ENCODE measurements at regions not wholly inside any gene's neighbourhood (a gene's known extent, or its start where the extent isn't known, plus 50 kb on each side); places are given as distances from the start of the nearest gene placed in this dataset.

- no peak overlapping the region for H2AFZ ChIP-seq (ENCODE audit: low read length)
- no peaks in the 10 kb centered on the region for H4K20me1 ChIP-seq (ENCODE audit: insufficient read depth, low read length)
- H3K27ac ChIP-seq (ENCODE audit: low read length), result no peak overlapping the region
- no peaks in the 10 kb centered on the region for H3K4me1 ChIP-seq (ENCODE audit: low read length)
- H3K4me3 ChIP-seq (ENCODE audit: low read length), result no peak overlapping the region
- H3K9me3 ChIP-seq (replicated peaks; ENCODE audit: insufficient read depth, low read length), result no peaks in the 10 kb centered on the region
- H3K27me3 ChIP-seq (replicated peaks; ENCODE audit: insufficient read depth, low read length), result no peaks in the 10 kb centered on the region
- no peak for DNase-seq
- H3K4me2 ChIP-seq (ENCODE audit: low read depth, low read length), result no peak overlapping the region
- H3K9me2 ChIP-seq (replicated peaks; ENCODE audit: insufficient read depth, low read length), result no peaks in the 10 kb centered on the region
- H3F3A ChIP-seq (ENCODE audit: insufficient read depth, low read length), result no peaks in the 10 kb centered on the region
- no peaks in the 10 kb centered on the region for H3K79me2 ChIP-seq (ENCODE audit: low read length)
- H3K9ac ChIP-seq (ENCODE audit: low read length), result no peak overlapping the region
- H3K36me3 ChIP-seq (replicated peaks; ENCODE audit: insufficient read depth, low read length), result no peaks in the 10 kb centered on the region
- no peak for TF ChIP-seq EZH2 (optimal IDR thresholded peaks at IDR 0.05; ENCODE audit: low read depth, low read length)
- no peak for TF ChIP-seq EZH2phosphoT487 (IDR thresholded peaks at IDR 0.05; ENCODE audit: low read length)
- TF ChIP-seq CTCF (IDR thresholded peaks at IDR 0.05; ENCODE audit: low read length), result no peak
These were observed 314.4 kb downstream of the PMP22 start for GRCh38 chr17:14950686-14951085.

GRCh38 chr17:14950216-14950615 is 314.9 kb downstream of the PMP22 start:
- Histone ChIP-seq H2AFZ (ENCODE audit: low read length) (no peak overlapping the region), H3K4me2 (ENCODE audit: low read depth, low read length) (no peak overlapping the region), H4K20me1 (ENCODE audit: insufficient read depth, low read length) (no peaks in the 10 kb centered on the region), H3K4me3 (ENCODE audit: low read length) (no peak overlapping the region), H3K36me3 (replicated peaks; ENCODE audit: insufficient read depth, low read length) (no peaks in the 10 kb centered on the region), H3K79me2 (ENCODE audit: low read length) (no peaks in the 10 kb centered on the region), H3F3A (ENCODE audit: insufficient read depth, low read length) (no peaks in the 10 kb centered on the region), H3K9ac (ENCODE audit: low read length) (no peak overlapping the region), H3K9me2 (replicated peaks; ENCODE audit: insufficient read depth, low read length) (no peaks in the 10 kb centered on the region), H3K27me3 (replicated peaks; ENCODE audit: insufficient read depth, low read length) (no peaks in the 10 kb centered on the region), H3K9me3 (replicated peaks; ENCODE audit: insufficient read depth, low read length) (no peaks in the 10 kb centered on the region), H3K27ac (ENCODE audit: low read length) (no peak overlapping the region), H3K4me1 (ENCODE audit: low read length) (no peaks in the 10 kb centered on the region)
- TF ChIP-seq EZH2 (optimal IDR thresholded peaks at IDR 0.05; ENCODE audit: low read depth, low read length) (no peak), EZH2phosphoT487 (IDR thresholded peaks at IDR 0.05; ENCODE audit: low read length) (no peak), CTCF (IDR thresholded peaks at IDR 0.05; ENCODE audit: low read length) (no peak)
- no peak for DNase-seq

GRCh38 chr17:14947671-14948070 is 317.5 kb downstream of the PMP22 start:
- H3K36me3 ChIP-seq (replicated peaks; ENCODE audit: insufficient read depth, low read length), result no peaks in the 10 kb centered on the region
- no peaks in the 10 kb centered on the region for H4K20me1 ChIP-seq (ENCODE audit: insufficient read depth, low read length)
- no peaks in the 10 kb centered on the region for H3K4me1 ChIP-seq (ENCODE audit: low read length)
- H3K9me2 ChIP-seq (replicated peaks; ENCODE audit: insufficient read depth, low read length), result no peaks in the 10 kb centered on the region
- H3K4me2 ChIP-seq (ENCODE audit: low read depth, low read length), result no peak overlapping the region
- no peaks in the 10 kb centered on the region for H3K9me3 ChIP-seq (replicated peaks; ENCODE audit: insufficient read depth, low read length)
- H3K27me3 ChIP-seq (replicated peaks; ENCODE audit: insufficient read depth, low read length), result no peaks in the 10 kb centered on the region
- no peak overlapping the region for H3K9ac ChIP-seq (ENCODE audit: low read length)
- H3K4me3 ChIP-seq (ENCODE audit: low read length), result no peak overlapping the region
- H2AFZ ChIP-seq (ENCODE audit: low read length), result no peak overlapping the region
- no peaks in the 10 kb centered on the region for H3K79me2 ChIP-seq (ENCODE audit: low read length)
- DNase-seq, result no peak
- no peaks in the 10 kb centered on the region for H3F3A ChIP-seq (ENCODE audit: insufficient read depth, low read length)
- TF ChIP-seq EZH2 (optimal IDR thresholded peaks at IDR 0.05; ENCODE audit: low read depth, low read length) (no peak), EZH2phosphoT487 (IDR thresholded peaks at IDR 0.05; ENCODE audit: low read length) (no peak), CTCF (IDR thresholded peaks at IDR 0.05; ENCODE audit: low read length) (no peak)
- no peak overlapping the region for H3K27ac ChIP-seq (ENCODE audit: low read length)
